Fibroblast of lung (primary cell): ENCODE measurements at regions not wholly inside any gene's neighbourhood (a gene's known extent, or its start where the extent isn't known, plus 50 kb on each side); places are given as distances from the start of the nearest gene placed in this dataset.

Experiments
- DNase-seq, 2 donors: peaks; one replicate each; pipeline versions ENCODE4 v3.0.0 to v3.0.0-alpha.2; 2010; ENCODE audit warnings: low read depth in 2 of 2
- H2AFZ ChIP-seq: 2 replicates; pipeline ENCODE4 v1.5.1; 2012; ENCODE audit warnings: low read length, control low read depth, inconsistent platforms
- H3K27ac ChIP-seq: 2 replicates; pipeline ENCODE4 v1.5.1; 2011; ENCODE audit warnings: low read length, control low read depth; ENCODE audit not compliant: insufficient read depth
- H3K27me3 ChIP-seq: 2 replicates; pipeline ENCODE4 v1.5.1; 2011; ENCODE audit warnings: mild to moderate bottlenecking, low read length; ENCODE audit not compliant: control insufficient read depth, insufficient read depth
- H3K36me3 ChIP-seq: 2 replicates; pipeline ENCODE4 v1.5.1; 2011; ENCODE audit warnings: low read length; ENCODE audit not compliant: control insufficient read depth, insufficient read depth
- H3K4me1 ChIP-seq: 2 replicates; pipeline ENCODE4 v1.5.1; 2011; ENCODE audit warnings: low read length; ENCODE audit not compliant: control insufficient read depth, insufficient read depth; ENCODE audit errors: extremely low read depth
- H3K4me2 ChIP-seq: 2 replicates; pipeline ENCODE4 v1.5.1; 2011; ENCODE audit warnings: low read length, control low read depth; ENCODE audit not compliant: insufficient read depth; ENCODE audit errors: extremely low read depth
- H3K4me3 ChIP-seq, 4 experiments: fragments of 200-600 bp in 1 of 4; sonication (generic) in 1 of 4; replicated peaks in 1 of 4; 2 replicates each; pipeline ENCODE4 v1.5.1; 2011 to 2016; ENCODE audit warnings: low read length in 4 of 4, low read depth in 3 of 4, mild to moderate bottlenecking in 3 of 4, control low read depth in 2 of 4, inconsistent platforms in 1 of 4, mixed read lengths in 1 of 4; ENCODE audit not compliant: insufficient read depth in 1 of 4; ENCODE audit errors: control extremely low read depth in 1 of 4
- H3K79me2 ChIP-seq: 2 replicates; pipeline ENCODE4 v1.5.1; 2012; ENCODE audit warnings: mild to moderate bottlenecking, low read length, inconsistent platforms; ENCODE audit not compliant: control insufficient read depth, insufficient read depth
- H3K9ac ChIP-seq: 2 replicates; pipeline ENCODE4 v1.5.1; 2011; ENCODE audit warnings: mild to moderate bottlenecking, low read length, control low read depth; ENCODE audit not compliant: insufficient read depth
- H3K9me3 ChIP-seq: 2 replicates; pipeline ENCODE4 v1.5.1; 2012; ENCODE audit warnings: low read depth, low read length; ENCODE audit not compliant: control insufficient read depth, insufficient read depth
- H4K20me1 ChIP-seq: 2 replicates; pipeline ENCODE4 v1.5.1; 2011; ENCODE audit warnings: low read length; ENCODE audit not compliant: control insufficient read depth, insufficient read depth; ENCODE audit errors: extremely low read depth
- CTCF ChIP-seq, 2 donors: IDR thresholded peaks in 1 of 2; conservative IDR thresholded peaks in 1 of 2; 1 replicate in 1 of 2; 2 replicates in 1 of 2; pipeline ENCODE4 v1.5.1; 2011 to 2012; ENCODE audit warnings: low read length in 2 of 2, control low read depth in 1 of 2, inconsistent platforms in 1 of 2, low read depth in 1 of 2, mild to moderate bottlenecking in 1 of 2
- EZH2 ChIP-seq: IDR thresholded peaks from 2 replicates; pipeline ENCODE4 v1.5.1; 2012; ENCODE audit warnings: low read length, control low read depth, mild to moderate bottlenecking; ENCODE audit errors: missing control alignments

GRCh38 chr18:65943268-65943667 lies 192.5 kb downstream of the CDH7 start:
- Histone ChIP-seq H3K27ac (no peak overlapping the region), H3K4me1 (no peaks in the 10 kb centered on the region), H3K79me2 (no peaks in the 10 kb centered on the region), H3K27me3 (no peaks in the 10 kb centered on the region), H3K36me3 (no peaks in the 10 kb centered on the region), H3K9me3 (no peaks in the 10 kb centered on the region), H3K4me3 (no peak overlapping the region), H2AFZ (no peak overlapping the region), H4K20me1 (no peaks in the 10 kb centered on the region), H3K9ac (no peak overlapping the region), H3K4me2 (no peak overlapping the region)
- no peak for DNase-seq
- TF ChIP-seq CTCF (conservative IDR thresholded peaks at IDR 0.05 in 1 of 2, IDR thresholded peaks at IDR 0.05 in 1 of 2; ENCODE audit: low read depth in 1 of 2, low read length in 2 of 2) (no peak), EZH2 (no peak)

GRCh38 chr18:65942854-65943253 lies 192.0 kb downstream of the CDH7 start:
- Histone ChIP-seq H3K4me2 (no peak overlapping the region), H3K4me3 (no peak overlapping the region), H3K9me3 (no peaks in the 10 kb centered on the region), H3K79me2 (no peaks in the 10 kb centered on the region), H3K4me1 (no peaks in the 10 kb centered on the region), H3K27ac (no peak overlapping the region), H2AFZ (no peak overlapping the region), H3K36me3 (no peaks in the 10 kb centered on the region), H3K9ac (no peak overlapping the region), H3K27me3 (no peaks in the 10 kb centered on the region), H4K20me1 (no peaks in the 10 kb centered on the region)
- DNase-seq = no peak
- TF ChIP-seq EZH2 = no peak
- TF ChIP-seq CTCF (conservative IDR thresholded peaks at IDR 0.05 in 1 of 2, IDR thresholded peaks at IDR 0.05 in 1 of 2; ENCODE audit: low read depth in 1 of 2, low read length in 2 of 2) = no peak

GRCh38 chr18:65942104-65942503 lies 191.3 kb downstream of the CDH7 start:
- Histone ChIP-seq H3K4me1 (no peaks in the 10 kb centered on the region), H3K27me3 (no peaks in the 10 kb centered on the region), H3K36me3 (no peaks in the 10 kb centered on the region), H3K79me2 (no peaks in the 10 kb centered on the region), H3K4me3 (no peak overlapping the region), H3K27ac (no peak overlapping the region), H4K20me1 (no peaks in the 10 kb centered on the region), H3K9ac (no peak overlapping the region), H3K4me2 (no peak overlapping the region), H3K9me3 (no peaks in the 10 kb centered on the region), H2AFZ (no peak overlapping the region)
- no peak for TF ChIP-seq EZH2
- no peak for TF ChIP-seq CTCF (conservative IDR thresholded peaks at IDR 0.05 in 1 of 2, IDR thresholded peaks at IDR 0.05 in 1 of 2; ENCODE audit: low read depth in 1 of 2, low read length in 2 of 2)
- no peak for DNase-seq
